DND-41 (cell line): ENCODE measurements at regions not wholly inside any gene's neighbourhood (a gene's known extent, or its start where the extent isn't known, plus 50 kb on each side); places are given as distances from the start of the nearest gene placed in this dataset.

Experiments used
- ATAC-seq: fragments of 200-7000 bp; cut with Tn5 transposase; 3 replicates; pipeline ENCODE4 v1.9.1; 2021; ENCODE audit warnings: low read depth; ENCODE audit not compliant: insufficient read depth
- DNase-seq: peaks from one replicate; pipeline ENCODE4 v3.0.0-alpha.2; 2020
- H2AFZ ChIP-seq: 2 replicates; pipeline ENCODE4 v1.6.0; 2012; ENCODE audit warnings: low read depth, low read length
- H3K27ac ChIP-seq: 2 replicates; pipeline ENCODE4 v1.5.1; 2012; ENCODE audit warnings: low read length, inconsistent platforms
- H3K27me3 ChIP-seq: fragments of 200-600 bp; sonication (generic); 2 replicates; pipeline ENCODE4 v1.6.0; 2012; ENCODE audit warnings: low read length, mild to moderate bottlenecking, inconsistent platforms; ENCODE audit not compliant: insufficient read depth, poor library complexity
- H3K36me3 ChIP-seq: 2 replicates; pipeline ENCODE4 v1.5.1; 2012; ENCODE audit warnings: low read length, inconsistent platforms; ENCODE audit not compliant: insufficient read depth
- H3K4me1 ChIP-seq: 2 replicates; pipeline ENCODE4 v1.5.1; 2012; ENCODE audit warnings: mild to moderate bottlenecking, low read length; ENCODE audit not compliant: insufficient read depth
- H3K4me2 ChIP-seq: 2 replicates; pipeline ENCODE4 v1.6.0; 2012; ENCODE audit warnings: mild to moderate bottlenecking, moderate library complexity, low read length, inconsistent platforms; ENCODE audit not compliant: insufficient read depth
- H3K4me3 ChIP-seq, 2 experiments: fragments of 200-600 bp in 1 of 2; shearing (Covaris generic) in 1 of 2; 2 replicates each; pipeline ENCODE4 v1.5.1; 2012 to 2016; ENCODE audit warnings: inconsistent platforms in 2 of 2, low read length in 2 of 2, mild to moderate bottlenecking in 2 of 2, low read depth in 1 of 2, moderate library complexity in 1 of 2
- H3K79me2 ChIP-seq: 2 replicates; pipeline ENCODE4 v1.6.0; 2012; ENCODE audit warnings: low read length, inconsistent platforms; ENCODE audit not compliant: insufficient read depth
- H3K9ac ChIP-seq: 2 replicates; pipeline ENCODE4 v1.6.0; 2012; ENCODE audit warnings: low read depth, mild to moderate bottlenecking, inconsistent platforms, low read length, moderate library complexity
- H3K9me3 ChIP-seq: 2 replicates; pipeline ENCODE4 v1.5.1; 2012; ENCODE audit warnings: low read length, moderate library complexity, mild to moderate bottlenecking, inconsistent platforms; ENCODE audit not compliant: insufficient read depth, severe bottlenecking
- H4K20me1 ChIP-seq: 2 replicates; pipeline ENCODE4 v1.6.0; 2012; ENCODE audit warnings: low read length; ENCODE audit not compliant: insufficient read depth
- EZH2 ChIP-seq: IDR thresholded peaks from 3 replicates; pipeline ENCODE4 v1.6.1; 2012; ENCODE audit warnings: borderline replicate concordance, low read depth, mild to moderate bottlenecking, moderate library complexity, low read length, inconsistent platforms; ENCODE audit not compliant: severe bottlenecking
- TF ChIP-seq, protein P1 (sequence below): IDR thresholded peaks from 2 replicates; pipeline ENCODE4 v1.5.1; 2012; ENCODE audit warnings: borderline replicate concordance, low read length, moderate library complexity, mild to moderate bottlenecking; ENCODE audit not compliant: poor library complexity, severe bottlenecking; ENCODE audit errors: extremely low read depth

DNA sequence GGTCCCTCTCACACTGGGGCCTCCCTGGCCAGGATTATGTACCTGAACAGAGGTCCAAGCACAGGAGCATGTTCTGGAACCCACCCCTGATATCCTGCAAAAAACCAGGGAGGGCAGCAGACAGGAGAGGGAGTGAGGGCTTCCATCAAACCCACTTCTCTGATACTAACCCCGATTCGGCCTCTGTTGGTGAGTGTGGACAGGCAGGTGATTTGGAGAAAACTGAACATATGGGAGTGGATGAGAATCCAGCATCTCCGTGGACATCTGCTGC, 215.3 kb downstream of the MATN1 start:
- TF ChIP-seq, protein P1, sequence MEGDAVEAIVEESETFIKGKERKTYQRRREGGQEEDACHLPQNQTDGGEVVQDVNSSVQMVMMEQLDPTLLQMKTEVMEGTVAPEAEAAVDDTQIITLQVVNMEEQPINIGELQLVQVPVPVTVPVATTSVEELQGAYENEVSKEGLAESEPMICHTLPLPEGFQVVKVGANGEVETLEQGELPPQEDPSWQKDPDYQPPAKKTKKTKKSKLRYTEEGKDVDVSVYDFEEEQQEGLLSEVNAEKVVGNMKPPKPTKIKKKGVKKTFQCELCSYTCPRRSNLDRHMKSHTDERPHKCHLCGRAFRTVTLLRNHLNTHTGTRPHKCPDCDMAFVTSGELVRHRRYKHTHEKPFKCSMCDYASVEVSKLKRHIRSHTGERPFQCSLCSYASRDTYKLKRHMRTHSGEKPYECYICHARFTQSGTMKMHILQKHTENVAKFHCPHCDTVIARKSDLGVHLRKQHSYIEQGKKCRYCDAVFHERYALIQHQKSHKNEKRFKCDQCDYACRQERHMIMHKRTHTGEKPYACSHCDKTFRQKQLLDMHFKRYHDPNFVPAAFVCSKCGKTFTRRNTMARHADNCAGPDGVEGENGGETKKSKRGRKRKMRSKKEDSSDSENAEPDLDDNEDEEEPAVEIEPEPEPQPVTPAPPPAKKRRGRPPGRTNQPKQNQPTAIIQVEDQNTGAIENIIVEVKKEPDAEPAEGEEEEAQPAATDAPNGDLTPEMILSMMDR: no peak
- TF ChIP-seq EZH2: no peak
- no peak overlapping the region for H3K9ac ChIP-seq

DNA sequence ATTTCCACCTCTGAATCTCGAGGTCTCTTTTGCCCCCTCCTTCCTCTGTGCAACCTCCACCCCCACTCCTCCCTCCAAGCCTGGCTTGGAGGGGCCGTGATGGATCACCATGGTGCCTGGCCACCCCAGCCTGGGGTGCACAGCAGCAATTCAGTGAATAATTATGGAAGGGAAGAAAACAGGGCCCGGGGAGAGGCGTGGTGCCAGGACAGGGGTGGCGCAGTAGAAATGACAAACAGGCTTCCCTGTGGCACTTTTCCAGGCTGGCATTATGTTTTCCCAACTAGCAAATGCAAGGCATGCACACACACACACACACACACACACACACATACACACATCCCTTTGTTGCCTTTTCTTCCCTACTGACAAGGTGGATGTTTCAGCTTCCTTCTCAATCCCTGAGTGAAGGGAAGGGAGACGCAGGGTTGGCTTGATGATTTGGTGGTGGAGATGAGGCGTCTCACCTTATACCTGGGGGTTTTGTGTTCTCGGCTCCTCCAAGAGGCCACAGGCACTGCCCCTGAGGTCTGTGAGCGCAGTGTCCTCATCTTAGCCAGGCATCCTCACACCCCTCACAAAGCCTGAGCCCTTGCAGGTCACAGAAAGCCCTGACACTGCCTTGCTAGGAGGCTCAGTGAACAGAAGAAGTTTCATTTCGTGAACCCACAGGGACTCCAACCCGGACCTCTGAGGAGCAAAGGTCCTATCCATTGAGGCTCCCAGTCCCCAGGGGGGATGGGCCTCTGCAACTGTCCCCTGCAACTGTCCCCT, 215.8 kb downstream of the MATN1 start:
- Histone ChIP-seq H3K27ac (no peak overlapping the region), H3K4me3 (no peak overlapping the region), H3K9ac (no peak overlapping the region), H3K4me1 (no peaks in the 10 kb centered on the region), H3K4me2 (no peak overlapping the region), H3K36me3 (no peaks in the 10 kb centered on the region), H2AFZ (no peak overlapping the region), H3K27me3 (no peaks in the 10 kb centered on the region), H3K79me2 (no peaks in the 10 kb centered on the region), H4K20me1 (no peaks in the 10 kb centered on the region), H3K9me3 (no peaks in the 10 kb centered on the region)
- TF ChIP-seq EZH2: no peak
- TF ChIP-seq, protein P1: no peak
- ATAC-seq (no peak), DNase-seq (no peak)

More for the DNA sequence above, 215.3 kb downstream of the MATN1 start:
- no peak overlapping the region for H3K27ac ChIP-seq
- no peaks in the 10 kb centered on the region for H3K36me3 ChIP-seq
- H3K4me3 ChIP-seq: no peak overlapping the region
- no peak overlapping the region for H3K4me2 ChIP-seq
- ATAC-seq: no peak
- H3K27me3 ChIP-seq: no peaks in the 10 kb centered on the region
- no peaks in the 10 kb centered on the region for H3K79me2 ChIP-seq
- H2AFZ ChIP-seq: no peak overlapping the region
- no peaks in the 10 kb centered on the region for H3K4me1 ChIP-seq
- no peak for DNase-seq
- H4K20me1 ChIP-seq: no peaks in the 10 kb centered on the region
- no peaks in the 10 kb centered on the region for H3K9me3 ChIP-seq

DNA sequence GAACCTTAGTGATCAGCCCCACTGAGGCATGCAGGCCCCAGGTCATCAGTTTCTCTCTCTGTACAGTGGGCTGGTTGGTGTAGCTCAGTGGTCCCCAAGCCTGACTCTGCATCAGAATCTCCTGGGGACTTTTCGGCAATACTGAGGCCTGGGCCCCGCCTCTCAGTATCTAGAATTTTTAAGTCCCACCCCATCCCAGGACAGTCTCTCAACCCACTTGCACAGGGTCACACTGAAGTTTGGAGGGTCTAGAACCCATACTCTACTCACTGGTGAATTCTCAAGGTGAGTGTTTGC, 216.4 kb downstream of the MATN1 start:
- Histone ChIP-seq H3K4me3 (no peak overlapping the region), H3K4me2 (no peak overlapping the region), H3K27me3 (no peaks in the 10 kb centered on the region), H2AFZ (no peak overlapping the region), H3K9ac (no peak overlapping the region), H3K9me3 (no peaks in the 10 kb centered on the region), H3K4me1 (no peaks in the 10 kb centered on the region), H3K79me2 (no peaks in the 10 kb centered on the region), H3K27ac (no peak overlapping the region), H4K20me1 (no peaks in the 10 kb centered on the region), H3K36me3 (no peaks in the 10 kb centered on the region)
- TF ChIP-seq EZH2: no peak
- no peak for ATAC-seq
- DNase-seq: no peak

DNA sequence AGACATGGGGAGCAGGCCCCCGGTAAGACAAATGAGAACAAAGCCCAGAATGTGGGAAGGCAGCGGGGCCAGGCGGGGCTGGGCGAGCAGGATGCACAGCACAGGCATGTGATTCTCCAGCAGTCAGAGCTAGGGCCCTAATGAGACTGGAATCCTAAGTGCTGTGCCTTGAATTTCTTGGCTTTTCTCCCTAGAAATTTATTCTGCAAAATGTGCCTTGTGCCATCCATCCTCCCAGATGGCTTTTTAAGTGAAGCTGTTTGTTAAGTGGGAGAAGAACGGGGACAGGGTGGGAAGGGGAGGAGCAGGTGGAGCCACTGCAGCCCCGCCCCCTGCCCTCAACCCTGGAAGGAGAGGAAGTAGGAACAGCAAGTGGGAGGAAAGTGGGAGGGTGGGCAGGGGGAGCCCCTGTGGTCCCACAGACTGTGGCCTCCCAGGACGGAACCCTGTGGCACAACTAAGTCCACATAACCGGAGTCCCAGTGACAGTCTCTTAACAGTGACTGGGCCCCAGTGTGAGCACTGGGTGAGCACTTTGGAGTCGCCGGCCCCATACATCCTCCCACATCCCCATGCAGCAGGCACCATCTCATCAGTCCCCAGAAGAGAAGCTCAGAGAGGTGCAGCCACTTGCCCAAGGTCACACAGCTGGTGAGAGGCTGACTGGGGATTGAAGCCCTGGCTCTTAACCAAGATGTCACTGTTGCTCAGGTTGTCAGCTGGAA, 216.9 kb downstream of the MATN1 start:
- Histone ChIP-seq H3K36me3 (no peaks in the 10 kb centered on the region), H3K27ac (no peak overlapping the region), H3K9ac (no peak overlapping the region), H3K4me2 (no peak overlapping the region), H3K9me3 (no peaks in the 10 kb centered on the region), H4K20me1 (no peaks in the 10 kb centered on the region), H3K4me1 (no peaks in the 10 kb centered on the region), H2AFZ (no peak overlapping the region), H3K27me3 (no peaks in the 10 kb centered on the region), H3K79me2 (no peaks in the 10 kb centered on the region), H3K4me3 (no peak overlapping the region)
- TF ChIP-seq EZH2: no peak
- TF ChIP-seq, protein P1: no peak
- DNase-seq: no peak
- ATAC-seq: no peak
